GM23338 (cell line): ENCODE measurements at regions not wholly inside any gene's neighbourhood (a gene's known extent, or its start where the extent isn't known, plus 50 kb on each side); places are given as distances from the start of the nearest gene placed in this dataset.
A peak's percentile ranks its signal among the peaks of the same experiment; 100 is the strongest.
"Not testable (repeated sequence)": the region's sequence is repeated elsewhere in the genome, so short reads cannot be mapped to it uniquely, and the experiment has no call there.

Experiments used
- ATAC-seq: fragments of 200-7000 bp; cut with Tn5 transposase; 3 replicates; pipeline ENCODE4 v1.9.1; 2020
- DNase-seq: peaks from one replicate; pipeline ENCODE4 v3.0.0-alpha.2; 2015; ENCODE audit warnings: low spot score
- H2AFZ ChIP-seq: fragments of 200-600 bp; sonication (generic); 2 replicates; pipeline ENCODE4 v1.8.0; 2016; ENCODE audit warnings: antibody characterized with exemption, mild to moderate bottlenecking, moderate library complexity
- H3F3A ChIP-seq: fragments of 200-600 bp; sonication (generic); replicated peaks from 2 replicates; pipeline ENCODE4 v1.8.0; 2017; ENCODE audit warnings: antibody characterized with exemption, mixed run types, low read depth
- H3K27ac ChIP-seq: fragments of 200-600 bp; sonication (generic); 2 replicates; pipeline ENCODE4 v1.6.1; 2016; ENCODE audit warnings: low read depth
- H3K27me3 ChIP-seq: fragments of 200-600 bp; sonication (generic); 2 replicates; pipeline ENCODE4 v1.8.0; 2016; ENCODE audit warnings: mild to moderate bottlenecking, mixed run types, moderate library complexity; ENCODE audit not compliant: insufficient read depth
- H3K36me3 ChIP-seq: fragments of 200-600 bp; sonication (generic); 2 replicates; pipeline ENCODE4 v1.8.0; 2016; ENCODE audit warnings: mild to moderate bottlenecking; ENCODE audit not compliant: insufficient read depth
- H3K4me1 ChIP-seq: fragments of 200-600 bp; sonication (generic); 2 replicates; pipeline ENCODE4 v1.8.0; 2016; ENCODE audit warnings: mild to moderate bottlenecking, moderate library complexity; ENCODE audit not compliant: insufficient read depth
- H3K4me2 ChIP-seq: fragments of 200-600 bp; sonication (generic); 2 replicates; pipeline ENCODE4 v1.7.1; 2017; ENCODE audit warnings: mixed run types
- H3K4me3 ChIP-seq: fragments of 200-600 bp; sonication (generic); 2 replicates; pipeline ENCODE4 v1.6.1; 2016; ENCODE audit warnings: mixed run types
- H3K79me2 ChIP-seq: fragments of 200-600 bp; sonication (generic); replicated peaks from 2 replicates; pipeline ENCODE4 v1.8.0; 2017; ENCODE audit warnings: mild to moderate bottlenecking; ENCODE audit not compliant: insufficient read depth
- H3K9me2 ChIP-seq: fragments of 200-600 bp; sonication (generic); 2 replicates; pipeline ENCODE4 v1.8.0; 2017; ENCODE audit not compliant: insufficient read depth
- H4K20me1 ChIP-seq: fragments of 200-600 bp; sonication (generic); replicated peaks from 2 replicates; pipeline ENCODE4 v1.8.0; 2017; ENCODE audit warnings: mild to moderate bottlenecking; ENCODE audit not compliant: insufficient read depth
- H3K27ac Mint-ChIP-seq: 2 replicates; pipeline ENCODE4 v1.8.0; 2020; ENCODE audit warnings: inconsistent platforms, mild to moderate bottlenecking, moderate library complexity, mixed read lengths
- H3K27me3 Mint-ChIP-seq: 3 replicates; pipeline ENCODE4 v1.8.0; 2022; ENCODE audit warnings: low read depth, mild to moderate bottlenecking, moderate library complexity, mixed read lengths, inconsistent platforms; ENCODE audit not compliant: insufficient read depth, poor library complexity
- H3K36me3 Mint-ChIP-seq: 3 replicates; pipeline ENCODE4 v1.8.0; 2021; ENCODE audit warnings: low read depth, mild to moderate bottlenecking, inconsistent platforms, moderate library complexity, mixed read lengths
- H3K4me1 Mint-ChIP-seq: 3 replicates; pipeline ENCODE4 v1.8.0; 2020; ENCODE audit warnings: mild to moderate bottlenecking, inconsistent platforms, mixed read lengths
- H3K4me3 Mint-ChIP-seq: 3 replicates; pipeline ENCODE4 v1.8.0; 2021; ENCODE audit warnings: moderate library complexity, mild to moderate bottlenecking, inconsistent platforms, mixed read lengths
- H3K9me3 Mint-ChIP-seq: 3 replicates; pipeline ENCODE4 v1.8.0; 2020; ENCODE audit warnings: moderate library complexity, mild to moderate bottlenecking, inconsistent platforms, mixed read lengths
- CREB1 ChIP-seq: fragments of 250-450 bp; sonication (Bioruptor Pico); IDR thresholded peaks from 2 replicates; pipeline ENCODE4 v1.5.0; 2020; ENCODE audit warnings: low read depth, mild to moderate bottlenecking, moderate library complexity
- ETS1 ChIP-seq: IDR thresholded peaks from 2 replicates; pipeline ENCODE4 v1.6.1; 2016; ENCODE audit warnings: antibody characterized with exemption
- EZH2 ChIP-seq: fragments of 200-600 bp; sonication (generic); IDR thresholded peaks from one replicate; pipeline ENCODE4 v1.8.0; 2017; ENCODE audit warnings: antibody characterized with exemption, mild to moderate bottlenecking, low read depth; ENCODE audit not compliant: unreplicated experiment
- EZH2phosphoT487 ChIP-seq: fragments of 200-600 bp; sonication (generic); IDR thresholded peaks from one replicate; pipeline ENCODE4 v1.8.1; 2018; ENCODE audit warnings: antibody characterized with exemption; ENCODE audit not compliant: unreplicated experiment
- JUNB ChIP-seq: IDR thresholded peaks from one replicate; pipeline ENCODE4 v1.6.1; 2016; ENCODE audit warnings: antibody characterized with exemption; ENCODE audit not compliant: unreplicated experiment
- NANOG ChIP-seq: IDR thresholded peaks from 2 replicates; pipeline ENCODE4 v1.6.1; 2016; ENCODE audit warnings: antibody characterized with exemption, borderline replicate concordance
- POLR2AphosphoS5 ChIP-seq: IDR thresholded peaks from 2 replicates; pipeline ENCODE4 v1.6.1; 2016; ENCODE audit warnings: antibody characterized with exemption, low read depth
- REST ChIP-seq: IDR thresholded peaks from one replicate; pipeline ENCODE4 v1.6.1; 2018; ENCODE audit warnings: antibody characterized with exemption; ENCODE audit not compliant: unreplicated experiment
- STAT1 ChIP-seq: IDR thresholded peaks from one replicate; pipeline ENCODE4 v1.6.1; 2016; ENCODE audit warnings: antibody characterized with exemption; ENCODE audit not compliant: unreplicated experiment
- ZNF114 ChIP-seq: fragments of 250-450 bp; sonication (Bioruptor Pico); IDR thresholded peaks from 2 replicates; pipeline ENCODE4 v1.5.0; 2020; ENCODE audit warnings: mild to moderate bottlenecking, moderate library complexity
- ZNF331 ChIP-seq: fragments of 250-450 bp; sonication (Bioruptor Pico); IDR thresholded peaks from 2 replicates; pipeline ENCODE4 v1.5.0; 2020; ENCODE audit warnings: low read depth, mild to moderate bottlenecking, moderate library complexity

GRCh38 chr1:79704067-79704466 is 697.5 kb upstream of the ADGRL4 start (continued):
- TF ChIP-seq REST, result no peak
- TF ChIP-seq EZH2, result no peak
- TF ChIP-seq ZNF331, result no peak
- no peak for TF ChIP-seq JUNB
- TF ChIP-seq NANOG, result no peak
- TF ChIP-seq POLR2AphosphoS5, result no peak
- no peak for TF ChIP-seq ETS1
- no peak for TF ChIP-seq STAT1
- TF ChIP-seq CREB1, result no peak

DNA sequence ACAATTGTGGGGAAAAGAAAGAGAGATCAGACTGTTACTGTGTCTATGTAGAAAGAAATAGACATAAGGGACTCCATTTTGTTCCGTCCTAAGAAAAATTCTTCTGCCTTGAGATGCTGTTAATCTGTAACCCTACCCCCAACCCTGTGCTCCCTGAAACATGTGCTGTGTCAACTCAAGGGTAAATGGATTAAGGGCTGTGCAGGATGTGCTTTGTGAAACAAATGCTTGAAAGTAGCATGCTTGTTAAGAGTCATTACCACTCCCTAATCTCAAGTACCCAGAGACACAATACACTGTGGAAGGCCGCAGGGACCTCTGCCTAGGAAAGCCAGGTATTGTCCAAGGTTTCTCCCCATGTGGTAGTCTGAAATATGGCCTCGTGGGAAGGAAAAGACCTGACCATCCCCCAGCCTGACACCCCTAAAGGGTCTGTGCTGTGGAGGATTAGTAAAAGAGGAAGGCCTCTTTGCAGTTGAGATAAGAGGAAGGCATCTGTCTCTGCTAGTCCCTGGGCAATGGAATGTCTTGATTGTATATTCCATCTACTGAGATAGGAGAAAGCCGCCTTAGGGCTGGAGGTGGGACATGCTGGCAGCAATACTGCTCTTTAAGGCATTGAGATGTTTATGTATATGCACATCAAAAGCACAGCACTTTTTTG is 695.9 kb upstream of the ADGRL4 start:
- not testable (repeated sequence) for H3K36me3 Mint-ChIP-seq, H3K27ac ChIP-seq, H3F3A ChIP-seq, H3K27ac Mint-ChIP-seq, H3K9me2 ChIP-seq, H3K79me2 ChIP-seq, H3K4me3 ChIP-seq, H3K36me3 ChIP-seq, ATAC-seq, H4K20me1 ChIP-seq, H3K27me3 ChIP-seq, H2AFZ ChIP-seq, H3K4me3 Mint-ChIP-seq, H3K4me1 ChIP-seq, H3K27me3 Mint-ChIP-seq, H3K9me3 Mint-ChIP-seq, H3K4me2 ChIP-seq
- peaks cover 12% of the 10 kb centered on the region for H3K4me1 Mint-ChIP-seq
- DNase-seq, result peak; percentile 1

DNA sequence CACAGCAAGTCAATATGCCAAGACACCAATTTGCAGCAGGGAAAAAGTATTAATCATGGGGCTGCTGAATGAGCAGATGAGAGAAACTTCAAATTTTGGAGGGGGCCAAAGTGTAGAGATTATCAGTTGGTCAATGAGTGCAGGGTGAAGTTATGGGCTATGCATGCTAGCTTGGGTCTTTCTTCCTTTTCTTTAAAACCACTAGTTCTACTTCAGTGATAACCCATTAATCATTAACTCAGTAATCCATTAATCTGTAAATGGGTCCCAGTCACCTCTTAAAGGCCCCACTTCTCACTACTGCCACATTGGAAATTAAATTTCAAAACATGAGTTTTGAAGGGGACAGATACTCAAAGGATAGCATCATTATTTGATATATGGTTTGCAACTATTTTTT is 688.6 kb upstream of the ADGRL4 start:
- Histone ChIP-seq H3K27me3 (no peaks in the 10 kb centered on the region), H3K4me1 (no peaks in the 10 kb centered on the region), H3K4me2 (no peak overlapping the region), H4K20me1 (no peaks in the 10 kb centered on the region), H3K4me3 (no peak overlapping the region), H3F3A (no peaks in the 10 kb centered on the region), H3K9me2 (peaks cover 11% of the 10 kb centered on the region), H2AFZ (no peak overlapping the region), H3K36me3 (no peaks in the 10 kb centered on the region), H3K79me2 (no peaks in the 10 kb centered on the region), H3K27ac (no peak overlapping the region)
- no peak overlapping the region for H3K4me3 Mint-ChIP-seq
- no peak overlapping the region; the same call in 1 of the 2 replicates for H3K27ac Mint-ChIP-seq
- H3K36me3 Mint-ChIP-seq, result peaks cover 3% of the 10 kb centered on the region; the same call in 1 of the 3 replicates
- H3K4me1 Mint-ChIP-seq, result peaks cover 3% of the 10 kb centered on the region; the same call in 2 of the 3 replicates
- H3K27me3 Mint-ChIP-seq, result no peaks in the 10 kb centered on the region
- DNase-seq, result no peak
- ATAC-seq, result no peak
- H3K9me3 Mint-ChIP-seq, result peaks cover 6% of the 10 kb centered on the region; the same call in 1 of the 3 replicates
- TF ChIP-seq ZNF331 (no peak), ZNF114 (CRISPR knock-in tag) (no peak), POLR2AphosphoS5 (no peak), EZH2phosphoT487 (no peak), CREB1 (no peak)
